H9 (cell line): ENCODE measurements at regions not wholly inside any gene's neighbourhood (a gene's known extent, or its start where the extent isn't known, plus 50 kb on each side); places are given as distances from the start of the nearest gene placed in this dataset.

ENCODE experiments used
- DNase-seq: peaks from one replicate; pipeline ENCODE4 v3.0.0-alpha.2; 2017
- H2AFZ ChIP-seq: one replicate; pipeline ENCODE4 v1.6.1; 2013; ENCODE audit warnings: mild to moderate bottlenecking, low read length, control low read depth, moderate library complexity
- H2AK5ac ChIP-seq: 2 replicates; pipeline ENCODE4 v1.6.1; 2013; ENCODE audit warnings: low read length, control low read depth, mixed read lengths; ENCODE audit not compliant: insufficient read length
- H2BK120ac ChIP-seq: one replicate; pipeline ENCODE4 v1.6.1; 2013; ENCODE audit warnings: low read depth, mild to moderate bottlenecking, low read length, control low read depth, inconsistent platforms; ENCODE audit not compliant: poor library complexity, severe bottlenecking
- H2BK12ac ChIP-seq: 2 replicates; pipeline ENCODE4 v1.6.1; 2013; ENCODE audit warnings: low read length, control low read depth, mixed read lengths, low read depth; ENCODE audit not compliant: insufficient read length
- H2BK15ac ChIP-seq: 2 replicates; pipeline ENCODE4 v1.6.1; 2013; ENCODE audit warnings: low read depth, low read length, control low read depth
- H2BK20ac ChIP-seq: one replicate; pipeline ENCODE4 v1.6.1; 2013; ENCODE audit warnings: low read depth, mild to moderate bottlenecking, low read length, control low read depth, inconsistent platforms; ENCODE audit not compliant: poor library complexity, severe bottlenecking
- H2BK5ac ChIP-seq: 2 replicates; pipeline ENCODE4 v1.6.1; 2013; ENCODE audit warnings: low read length, control low read depth, mixed read lengths; ENCODE audit not compliant: insufficient read length
- H3K14ac ChIP-seq: 2 replicates; pipeline ENCODE4 v1.6.1; 2013; ENCODE audit warnings: low read length, control low read depth; ENCODE audit not compliant: insufficient read depth
- H3K18ac ChIP-seq: 2 replicates; pipeline ENCODE4 v1.6.1; 2013; ENCODE audit warnings: low read depth, mild to moderate bottlenecking, mixed read lengths, low read length, control low read depth; ENCODE audit not compliant: insufficient read length
- H3K23ac ChIP-seq: 2 replicates; pipeline ENCODE4 v1.6.1; 2013; ENCODE audit warnings: low read length, control low read depth, mixed read lengths, low read depth; ENCODE audit not compliant: insufficient read length
- H3K23me2 ChIP-seq: 2 replicates; pipeline ENCODE4 v1.6.1; 2013; ENCODE audit warnings: low read depth, mild to moderate bottlenecking, mixed read lengths, low read length, control low read depth; ENCODE audit not compliant: insufficient read length, poor library complexity, severe bottlenecking
- H3K27ac ChIP-seq: 2 replicates; pipeline ENCODE4 v1.5.1; 2013; ENCODE audit warnings: low read length, control low read depth, mixed read lengths, low read depth; ENCODE audit not compliant: insufficient read length
- H3K27me3 ChIP-seq: 2 replicates; pipeline ENCODE4 v1.6.1; 2013; ENCODE audit warnings: low read length, control low read depth, inconsistent platforms; ENCODE audit not compliant: insufficient read depth
- H3K4ac ChIP-seq: 2 replicates; pipeline ENCODE4 v1.6.1; 2013; ENCODE audit warnings: low read depth, mild to moderate bottlenecking, control low read depth, inconsistent platforms, low read length, moderate library complexity
- H3K4me1 ChIP-seq: 2 replicates; pipeline ENCODE4 v1.6.1; 2013; ENCODE audit warnings: low read length, control low read depth, inconsistent platforms; ENCODE audit not compliant: insufficient read depth
- H3K4me2 ChIP-seq: 2 replicates; pipeline ENCODE4 v1.6.1; 2013; ENCODE audit warnings: low read length, control low read depth, mixed read lengths; ENCODE audit not compliant: insufficient read length, insufficient read depth
- H3K56ac ChIP-seq: 2 replicates; pipeline ENCODE4 v1.6.1; 2013; ENCODE audit warnings: low read depth, mild to moderate bottlenecking, mixed read lengths, low read length, control low read depth; ENCODE audit not compliant: insufficient read length
- H3K79me1 ChIP-seq: 2 replicates; pipeline ENCODE4 v1.6.1; 2013; ENCODE audit warnings: low read depth, mild to moderate bottlenecking, moderate library complexity, low read length, control low read depth, inconsistent platforms; ENCODE audit not compliant: insufficient read depth, poor library complexity, severe bottlenecking
- H3K79me2 ChIP-seq: 2 replicates; pipeline ENCODE4 v1.6.1; 2013; ENCODE audit warnings: low read length, control low read depth, inconsistent platforms; ENCODE audit not compliant: insufficient read depth
- H3K9ac ChIP-seq: 2 replicates; pipeline ENCODE4 v1.6.1; 2013; ENCODE audit warnings: low read length, control low read depth, mixed read lengths; ENCODE audit not compliant: insufficient read length; ENCODE audit errors: extremely low read depth
- H3K9me3 ChIP-seq: one replicate; pipeline ENCODE4 v1.6.1; 2013; ENCODE audit warnings: low read depth, low read length, inconsistent platforms; ENCODE audit not compliant: control insufficient read depth
- H3T11ph ChIP-seq: one replicate; pipeline ENCODE4 v1.6.1; 2013; ENCODE audit warnings: mild to moderate bottlenecking, low read length, control low read depth, inconsistent platforms
- H4K20me1 ChIP-seq: one replicate; pipeline ENCODE4 v1.6.1; 2013; ENCODE audit not compliant: control insufficient read depth, insufficient read length, insufficient read depth
- H4K5ac ChIP-seq: 2 replicates; pipeline ENCODE4 v1.6.1; 2013; ENCODE audit warnings: low read depth, mild to moderate bottlenecking, mixed read lengths, low read length, control low read depth; ENCODE audit not compliant: insufficient read length
- H4K8ac ChIP-seq: replicated peaks from 2 replicates; pipeline ENCODE4 v1.6.1; 2013; ENCODE audit warnings: low read length, control low read depth, mixed read lengths, low read depth; ENCODE audit not compliant: insufficient read length
- H4K91ac ChIP-seq: 2 replicates; pipeline ENCODE4 v1.6.1; 2013; ENCODE audit warnings: low read depth, mild to moderate bottlenecking, moderate library complexity, mixed read lengths, low read length, control low read depth; ENCODE audit not compliant: insufficient read length
- H3K27ac Mint-ChIP-seq, 3 experiments: 2 replicates in 2 of 3; 3 replicates in 1 of 3; pipeline ENCODE4 v1.8.0; 2020 to 2021; ENCODE audit warnings: mixed read lengths in 3 of 3, mild to moderate bottlenecking in 1 of 3, moderate library complexity in 1 of 3
- H3K27me3 Mint-ChIP-seq: 2 replicates; pipeline ENCODE4 v1.8.0; 2021; ENCODE audit warnings: low read depth, mild to moderate bottlenecking, moderate library complexity, mixed read lengths
- H3K36me3 Mint-ChIP-seq, 3 experiments: 2 replicates in 2 of 3; 3 replicates in 1 of 3; pipeline ENCODE4 v1.8.0; 2020 to 2021; ENCODE audit warnings: low read depth in 3 of 3, mixed read lengths in 3 of 3; ENCODE audit not compliant: insufficient read depth in 1 of 3
- H3K4me1 Mint-ChIP-seq, 2 experiments: 2 replicates each; pipeline ENCODE4 v1.8.0; 2020; ENCODE audit warnings: mixed read lengths in 2 of 2
- H3K4me3 Mint-ChIP-seq, 2 experiments: 2 replicates in 1 of 2; 3 replicates in 1 of 2; pipeline ENCODE4 v1.8.0; 2020 to 2021; ENCODE audit warnings: mild to moderate bottlenecking in 2 of 2, mixed read lengths in 2 of 2, moderate library complexity in 1 of 2
- H3K9me3 Mint-ChIP-seq, 2 experiments: 2 replicates in 1 of 2; 3 replicates in 1 of 2; pipeline ENCODE4 v1.8.0; 2020; ENCODE audit warnings: mild to moderate bottlenecking in 2 of 2, mixed read lengths in 2 of 2, moderate library complexity in 1 of 2
- whole genome bisulfite sequencing: extraction: QIAGEN DNeasy Blood & Tissue Kit; methylation state at CpG from one replicate; pipeline ENCODE4 v1.1.7; 2013; ENCODE audit warnings: missing lambda C conversion rate, low lambda C conversion rate, mixed read lengths; ENCODE audit not compliant: insufficient read length; ENCODE audit errors: extremely low coverage; 5-methylcytosine and 5-hydroxymethylcytosine counted together
- TF ChIP-seq, protein P1 (sequence below): fragments of 200-600 bp; sonication (generic); conservative IDR thresholded peaks from 3 replicates; pipeline ENCODE4 v1.8.0; 2021; ENCODE audit warnings: antibody characterized with exemption, mild to moderate bottlenecking

DNA sequence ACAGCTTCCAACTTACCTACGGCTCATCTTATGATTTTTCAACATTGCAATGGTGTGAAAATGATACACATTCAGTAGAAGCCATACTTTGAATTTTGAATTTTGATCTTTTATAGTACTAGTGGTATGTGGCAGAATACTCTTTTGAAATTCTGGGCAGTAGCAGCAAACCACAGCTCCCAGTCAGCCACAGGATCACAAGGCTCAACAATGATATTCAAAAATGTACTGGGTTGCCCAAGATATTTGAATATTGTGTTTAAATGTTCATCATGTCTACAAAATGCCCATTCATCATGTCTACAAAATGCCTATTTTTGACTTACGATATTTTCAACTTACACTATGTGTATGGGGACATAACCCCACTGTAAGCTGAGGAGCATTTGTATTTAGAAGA is 81.3 kb upstream of the PRR16 start:
- Mint-ChIP-seq H3K4me3 (no peak overlapping the region), H3K9me3 (peaks cover 23% of the 10 kb centered on the region in 2 experiments), H3K27me3 (no peaks in the 10 kb centered on the region; the same call in 1 of the 2 replicates), H3K36me3 (peaks cover 13 to 19% (median 18%) of the 10 kb centered on the region in 3 experiments), H3K27ac (no peak overlapping the region), H3K4me1 (no peaks in the 10 kb centered on the region)
- H4K5ac ChIP-seq = no peak overlapping the region
- H3K14ac ChIP-seq = no peak overlapping the region
- H4K91ac ChIP-seq = no peak overlapping the region
- H3K9me3 ChIP-seq = no peaks in the 10 kb centered on the region
- no peak overlapping the region for H2BK12ac ChIP-seq
- H4K20me1 ChIP-seq = no peaks in the 10 kb centered on the region
- no peaks in the 10 kb centered on the region for H3K79me1 ChIP-seq
- H3K18ac ChIP-seq = no peak overlapping the region
- no peak overlapping the region for H2AK5ac ChIP-seq
- no peak overlapping the region for H3K4me2 ChIP-seq
- no peak overlapping the region for H2AFZ ChIP-seq
- no peak overlapping the region for H3K4ac ChIP-seq
- H3K23me2 ChIP-seq = no peaks in the 10 kb centered on the region
- H2BK20ac ChIP-seq = no peak overlapping the region
- H2BK120ac ChIP-seq = no peak overlapping the region
- H3K27me3 ChIP-seq = no peaks in the 10 kb centered on the region
- TF ChIP-seq, protein P1, sequence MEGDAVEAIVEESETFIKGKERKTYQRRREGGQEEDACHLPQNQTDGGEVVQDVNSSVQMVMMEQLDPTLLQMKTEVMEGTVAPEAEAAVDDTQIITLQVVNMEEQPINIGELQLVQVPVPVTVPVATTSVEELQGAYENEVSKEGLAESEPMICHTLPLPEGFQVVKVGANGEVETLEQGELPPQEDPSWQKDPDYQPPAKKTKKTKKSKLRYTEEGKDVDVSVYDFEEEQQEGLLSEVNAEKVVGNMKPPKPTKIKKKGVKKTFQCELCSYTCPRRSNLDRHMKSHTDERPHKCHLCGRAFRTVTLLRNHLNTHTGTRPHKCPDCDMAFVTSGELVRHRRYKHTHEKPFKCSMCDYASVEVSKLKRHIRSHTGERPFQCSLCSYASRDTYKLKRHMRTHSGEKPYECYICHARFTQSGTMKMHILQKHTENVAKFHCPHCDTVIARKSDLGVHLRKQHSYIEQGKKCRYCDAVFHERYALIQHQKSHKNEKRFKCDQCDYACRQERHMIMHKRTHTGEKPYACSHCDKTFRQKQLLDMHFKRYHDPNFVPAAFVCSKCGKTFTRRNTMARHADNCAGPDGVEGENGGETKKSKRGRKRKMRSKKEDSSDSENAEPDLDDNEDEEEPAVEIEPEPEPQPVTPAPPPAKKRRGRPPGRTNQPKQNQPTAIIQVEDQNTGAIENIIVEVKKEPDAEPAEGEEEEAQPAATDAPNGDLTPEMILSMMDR = no peak
- no peak overlapping the region for H3K27ac ChIP-seq
- H3T11ph ChIP-seq = no peak overlapping the region
- H2BK15ac ChIP-seq = no peak overlapping the region
- WGBS = no CpG with 5 or more reads among the region's 2 CpGs
- no peaks in the 10 kb centered on the region for H3K79me2 ChIP-seq
- no peaks in the 10 kb centered on the region for H3K4me1 ChIP-seq
- H3K9ac ChIP-seq = no peak overlapping the region
- no peak overlapping the region for H3K56ac ChIP-seq
- no peak overlapping the region for H2BK5ac ChIP-seq
- H3K23ac ChIP-seq = no peak overlapping the region
- DNase-seq = no peak
- no peak overlapping the region for H4K8ac ChIP-seq
